NCI-H1105 (cell line): ENCODE measurements at regions not wholly inside any gene's neighbourhood (a gene's known extent, or its start where the extent isn't known, plus 50 kb on each side); places are given as distances from the start of the nearest gene placed in this dataset.
"Not testable (repeated sequence)": the region's sequence is repeated elsewhere in the genome, so short reads cannot be mapped to it uniquely, and the experiment has no call there.

Experiments used
- DNase-seq: peaks from one replicate; lab custom pipeline; 2025; lab: John Stamatoyannopoulos, UW

DNA sequence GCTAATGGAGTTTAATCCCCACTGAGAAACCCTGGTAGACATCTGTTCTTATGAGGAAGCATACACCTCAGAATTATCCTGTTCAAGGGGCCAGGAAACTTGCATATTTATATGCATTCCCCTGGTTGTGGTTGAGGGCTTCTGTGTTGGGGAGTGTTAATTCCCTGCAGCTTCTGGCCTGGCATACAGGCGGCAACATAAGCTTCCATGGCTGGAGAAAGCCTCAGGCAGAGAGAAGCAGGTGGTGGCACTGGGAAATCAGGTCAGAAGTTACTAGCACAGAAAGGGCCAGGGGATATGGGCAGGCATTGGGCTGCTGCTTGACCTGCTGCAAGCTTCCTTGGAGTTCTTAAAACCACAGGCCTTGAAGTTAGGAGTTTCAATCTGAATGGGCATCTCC is 166.1 kb upstream of the SEMA6A start:
- DNase-seq, result no peak

DNA sequence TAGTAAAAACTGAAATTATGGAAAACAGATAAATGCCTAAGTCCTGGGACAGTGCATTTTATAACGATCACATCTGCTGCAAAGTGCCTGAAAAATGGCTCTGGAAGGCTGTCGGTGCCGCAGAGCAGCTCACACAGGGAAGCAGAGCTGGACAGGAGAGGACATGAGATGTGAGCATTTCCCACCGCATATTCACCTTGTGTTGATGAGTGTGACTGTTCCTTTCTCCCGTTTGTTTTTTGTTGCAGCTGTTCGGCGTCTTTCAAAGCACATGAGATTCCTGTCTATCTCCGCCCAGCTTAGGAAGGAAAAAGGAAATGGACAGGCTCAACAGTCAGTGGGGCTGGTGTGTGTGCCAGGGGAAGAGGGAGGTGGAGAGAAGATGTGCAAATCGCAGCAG is 164.9 kb upstream of the SEMA6A start:
- DNase-seq, result no peak

DNA sequence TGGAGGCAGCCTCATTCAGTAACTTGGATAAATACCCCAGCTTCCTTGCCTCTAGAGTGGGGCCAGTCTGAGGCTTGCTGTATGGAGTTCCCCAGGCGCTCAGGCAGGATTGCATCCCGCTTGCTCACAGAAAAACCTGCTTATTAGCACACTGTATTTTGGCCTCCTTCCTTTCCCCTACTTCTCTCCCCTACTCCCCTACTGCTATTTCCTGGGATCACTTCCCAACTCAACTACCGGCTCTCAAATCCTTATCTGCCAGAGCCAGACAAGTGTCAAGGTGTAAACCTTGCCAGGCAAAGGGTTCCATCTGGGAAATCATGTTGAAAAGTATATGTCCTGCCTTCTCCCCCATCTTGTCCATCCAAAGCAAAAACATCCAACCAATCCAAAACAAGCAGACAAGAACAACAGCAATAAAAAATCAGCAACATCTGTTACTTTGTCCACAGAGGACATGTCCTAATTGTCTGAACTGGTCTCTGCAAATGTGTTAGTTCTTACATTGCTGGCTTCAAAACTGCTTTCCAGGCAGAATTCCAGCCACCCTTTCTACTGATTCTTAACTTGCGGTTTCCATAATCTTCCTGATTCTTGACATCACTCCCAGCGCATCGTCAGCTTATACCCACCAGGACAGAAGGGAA is 164.1 kb upstream of the SEMA6A start:
- DNase-seq, result no peak

DNA sequence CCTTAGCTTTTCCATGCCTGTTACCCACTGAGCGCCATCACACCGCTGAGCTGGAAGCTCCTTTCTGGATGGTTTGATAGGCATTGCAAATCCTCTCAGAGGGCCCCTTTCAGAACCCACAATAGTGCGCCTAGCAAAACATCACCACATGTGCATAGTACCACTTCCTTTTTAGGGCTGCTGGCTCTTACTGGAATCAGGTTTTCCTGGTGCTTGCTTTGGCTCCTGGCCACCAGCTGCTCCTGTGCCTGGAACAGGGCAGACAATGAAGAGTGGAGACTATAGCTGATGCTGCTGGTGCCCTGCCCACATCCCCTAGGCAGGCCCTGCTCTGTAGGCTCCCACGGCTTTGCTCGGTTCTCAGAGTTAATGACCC is 163.6 kb upstream of the SEMA6A start:
- DNase-seq, result no peak

DNA sequence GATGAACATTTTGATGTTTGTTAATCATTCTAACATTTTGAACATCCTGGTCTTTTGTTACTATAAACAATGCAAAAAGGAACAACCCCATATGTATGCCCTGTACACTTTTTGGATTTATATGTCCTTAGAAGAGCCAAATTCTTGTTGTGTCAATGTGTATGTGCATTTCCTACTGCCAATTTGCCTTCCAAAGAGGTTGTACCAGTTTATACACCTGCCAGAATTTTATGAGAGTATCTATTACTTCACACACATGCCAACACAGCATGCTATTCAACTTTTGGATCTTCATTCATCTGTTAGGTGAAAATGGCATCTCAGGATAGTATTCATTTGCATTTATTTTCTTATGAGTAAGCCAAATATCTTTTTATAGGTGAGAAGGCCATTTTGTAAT is 162.0 kb upstream of the SEMA6A start:
- no peak for DNase-seq

DNA sequence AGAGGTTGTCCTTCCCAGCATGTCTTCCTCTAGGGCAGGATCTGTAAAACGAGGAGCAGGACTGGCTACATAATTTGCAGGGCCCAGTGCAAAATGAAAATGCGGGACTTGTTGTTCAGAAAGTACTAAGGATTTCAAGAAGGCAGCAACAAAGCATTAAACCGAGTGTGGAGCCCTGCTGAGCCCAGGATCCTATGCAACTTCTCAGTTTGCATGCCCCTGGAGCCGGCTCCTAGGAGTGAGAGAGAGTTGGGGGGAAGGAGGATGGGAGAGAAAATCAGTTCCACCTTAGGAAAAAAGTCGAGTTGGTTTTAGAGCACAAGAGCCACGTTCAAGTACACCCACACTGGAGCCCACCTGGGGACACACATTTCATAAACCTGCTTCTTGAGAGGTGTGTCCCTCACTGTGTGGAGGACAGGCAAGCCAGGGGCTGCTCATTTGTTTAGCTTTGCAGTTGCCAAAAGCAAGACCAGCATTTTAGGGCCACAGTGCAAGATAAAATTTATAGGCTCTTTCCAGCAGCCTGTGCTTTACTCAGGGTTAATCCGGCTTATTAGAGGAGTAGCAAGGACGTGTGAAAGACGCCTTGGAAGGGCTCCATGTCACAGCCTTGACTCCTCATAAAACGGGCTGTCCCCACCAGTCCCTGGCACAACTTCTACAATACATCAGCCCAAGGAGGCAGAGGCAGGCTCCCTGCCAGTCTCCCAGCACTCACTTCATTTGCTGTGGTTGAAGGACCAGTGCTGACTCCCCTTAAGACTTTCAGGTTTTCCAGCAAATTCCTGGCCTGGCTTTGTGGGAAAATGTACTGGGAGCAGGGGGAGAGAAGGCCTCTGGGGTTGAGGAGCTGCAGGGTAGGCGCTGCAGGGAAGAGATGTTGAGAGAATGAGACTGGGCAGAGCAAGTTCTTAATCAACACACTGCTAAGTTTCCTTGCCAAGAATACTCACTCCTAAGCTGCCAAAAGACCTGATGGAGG is 159.7 kb upstream of the SEMA6A start:
- DNase-seq, result no peak

DNA sequence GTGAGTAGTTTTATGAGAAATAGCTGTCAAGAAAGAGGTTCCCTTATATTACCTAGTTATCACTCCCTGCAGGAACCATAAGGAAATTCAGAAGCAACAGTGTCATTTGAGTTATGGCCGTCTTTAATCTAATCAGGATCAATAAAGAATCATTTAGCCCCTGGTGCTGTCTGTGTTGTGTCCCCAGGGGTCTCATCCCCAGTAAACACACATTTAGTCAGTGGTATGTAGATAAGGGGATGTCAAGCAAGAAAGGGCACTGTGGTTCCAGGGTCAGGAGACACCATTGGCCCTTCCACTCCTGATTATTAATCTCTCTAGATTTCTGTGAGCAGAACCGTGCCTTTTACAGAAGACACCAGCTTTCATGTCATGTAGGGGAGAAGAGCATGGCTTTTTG is 158.0 kb upstream of the SEMA6A start:
- DNase-seq, result no peak

DNA sequence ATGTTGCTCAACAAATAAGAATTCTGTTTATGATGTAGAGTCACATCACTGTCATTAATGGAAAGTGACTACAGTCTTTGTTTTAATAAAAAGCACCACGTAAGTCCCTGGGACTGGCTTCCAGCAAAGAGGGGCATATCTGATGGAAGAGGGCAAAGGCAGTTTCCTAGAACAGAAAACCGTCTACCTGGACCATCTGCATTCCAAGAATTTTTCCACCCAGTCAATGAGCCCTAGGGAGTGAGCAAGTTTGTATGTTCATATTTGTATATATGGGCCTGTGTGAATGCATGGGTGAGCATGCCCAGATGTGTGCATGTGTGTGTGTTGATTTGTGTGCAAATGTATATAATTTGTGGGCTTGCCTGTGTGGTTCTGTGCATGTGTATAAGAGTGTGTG is 156.8 kb upstream of the SEMA6A start:
- no peak for DNase-seq

DNA sequence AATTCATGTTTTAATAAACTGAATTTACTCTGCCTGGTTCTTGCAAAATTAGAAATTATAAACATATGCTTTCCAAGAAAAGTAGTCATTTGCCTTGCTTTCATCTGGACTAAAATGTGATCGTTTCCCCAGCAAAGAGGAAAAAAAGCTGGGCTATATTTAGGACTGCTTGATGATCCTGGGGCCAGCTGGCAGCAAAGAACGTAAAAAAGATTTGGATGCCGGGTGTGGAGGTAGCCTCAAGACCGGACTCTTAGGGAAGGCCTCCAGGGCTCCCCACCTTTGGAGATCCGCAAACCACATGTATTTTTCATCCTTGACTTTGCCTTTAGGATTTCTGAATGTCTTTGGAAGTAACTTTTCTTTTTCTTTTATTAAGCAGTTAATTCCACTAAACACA is 156.1 kb upstream of the SEMA6A start:
- DNase-seq, result no peak

DNA sequence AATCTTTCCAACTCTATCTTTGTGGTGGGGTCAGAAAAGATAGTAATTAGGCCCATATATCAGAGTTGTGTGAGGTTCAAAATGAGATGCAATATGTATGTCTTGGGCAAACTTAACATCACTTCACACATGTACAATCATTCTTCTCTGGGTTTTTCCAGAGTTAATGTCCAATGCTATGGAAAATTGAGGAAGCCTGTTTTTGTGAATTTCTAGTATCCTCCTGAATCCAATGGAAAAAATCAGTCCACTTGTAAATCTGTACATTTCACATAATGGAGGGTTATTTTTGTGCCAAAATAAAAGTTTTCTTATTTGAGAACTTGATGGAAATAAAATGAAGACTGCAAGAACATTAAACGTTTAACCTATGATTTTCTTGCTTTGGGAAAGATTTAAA is 155.6 kb upstream of the SEMA6A start:
- DNase-seq, result no peak

DNA sequence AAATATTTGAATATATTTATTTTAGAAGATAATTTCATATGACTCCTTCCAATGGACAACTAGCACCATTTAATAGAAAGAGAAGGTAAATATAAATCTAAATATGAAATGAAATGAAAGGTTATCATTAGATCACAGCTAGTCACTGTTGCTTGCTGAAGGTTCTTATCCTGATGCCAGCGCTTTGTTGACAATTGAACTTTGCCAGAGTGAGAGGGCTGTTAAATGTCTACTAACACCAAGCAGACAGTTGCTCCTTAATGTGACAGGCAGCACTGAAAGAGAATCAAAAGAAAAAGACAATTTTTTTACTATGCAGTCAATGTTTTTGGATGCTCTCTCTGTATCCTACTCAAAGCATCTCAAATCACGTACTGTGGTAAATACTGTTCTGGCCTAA is 152.6 kb upstream of the SEMA6A start:
- no peak for DNase-seq

DNA sequence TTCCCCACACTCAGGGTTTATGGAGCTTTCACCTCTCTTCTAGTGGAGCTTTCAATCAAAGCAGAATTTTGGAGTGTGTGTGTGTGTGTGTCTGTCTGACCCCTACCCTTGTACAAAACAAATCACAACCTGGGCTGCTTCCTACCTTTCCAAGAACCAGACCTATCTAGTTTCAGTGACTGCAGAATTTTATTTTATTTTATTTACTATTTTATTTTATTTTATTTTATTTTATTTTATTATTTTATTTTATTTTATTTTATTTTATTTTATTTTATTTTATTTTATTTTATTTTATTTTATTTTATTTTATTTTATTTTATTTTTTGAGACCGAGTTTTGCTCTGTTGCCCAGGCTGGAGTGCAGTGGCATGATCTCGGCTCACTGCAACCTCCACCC is 151.6 kb upstream of the SEMA6A start:
- DNase-seq, result not testable (repeated sequence)

DNA sequence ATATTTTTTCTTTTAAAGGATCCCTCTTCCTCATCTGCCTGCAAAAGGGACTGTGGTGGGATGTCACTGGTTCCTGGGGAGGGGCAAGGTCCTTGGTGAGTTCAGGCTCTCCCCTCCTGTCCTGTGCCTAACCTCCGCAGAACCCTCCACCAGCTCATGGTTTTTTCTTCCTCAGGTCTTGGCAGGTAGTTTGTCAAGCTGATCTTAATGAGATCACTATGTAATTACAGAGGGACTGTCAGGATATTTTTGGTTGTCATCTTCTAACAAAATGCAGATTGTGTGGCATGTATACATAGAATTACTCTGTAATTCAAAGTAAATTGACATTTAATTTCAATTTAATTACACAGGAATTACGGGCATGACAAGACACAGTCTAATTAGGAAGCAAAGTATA is 150.3 kb upstream of the SEMA6A start:
- DNase-seq, result no peak

DNA sequence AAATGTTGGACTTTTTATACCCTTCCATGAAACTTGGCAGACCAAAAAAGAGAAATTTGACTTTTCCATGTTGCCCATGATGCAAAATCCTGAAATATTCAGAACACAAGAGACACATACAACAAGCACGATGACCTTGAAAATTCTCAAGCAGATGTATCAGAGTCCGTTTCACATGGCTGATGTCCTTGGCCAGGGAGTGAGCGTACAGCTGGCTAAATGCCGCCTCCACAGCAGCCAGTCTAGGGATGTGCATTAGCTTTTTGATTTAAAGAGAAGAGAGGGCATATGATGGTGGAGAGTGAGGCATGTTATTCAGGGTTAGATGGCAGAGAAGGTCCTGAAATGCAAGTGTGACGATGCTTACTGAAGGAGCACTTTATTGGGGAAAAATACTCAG is 148.0 kb upstream of the SEMA6A start:
- DNase-seq, result no peak

DNA sequence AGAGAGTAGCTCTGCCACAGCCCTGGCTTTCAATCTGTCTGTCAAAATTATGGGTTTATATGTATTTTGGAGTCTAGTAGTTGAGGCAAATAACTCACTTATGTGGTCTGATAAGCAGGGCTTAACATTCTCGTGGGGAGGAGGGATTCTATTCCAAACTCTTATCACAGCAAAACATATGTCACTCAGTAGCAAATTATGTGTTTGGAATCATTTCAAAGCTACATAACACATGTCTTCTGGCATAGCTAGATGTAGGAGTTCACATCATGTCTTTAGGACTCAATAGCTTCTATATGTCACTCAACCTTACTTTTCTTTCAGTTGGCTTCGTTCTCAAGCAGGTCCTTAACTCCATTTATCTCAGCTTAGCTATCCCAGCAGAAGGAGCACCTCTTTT is 144.5 kb upstream of the SEMA6A start:
- no peak for DNase-seq

DNA sequence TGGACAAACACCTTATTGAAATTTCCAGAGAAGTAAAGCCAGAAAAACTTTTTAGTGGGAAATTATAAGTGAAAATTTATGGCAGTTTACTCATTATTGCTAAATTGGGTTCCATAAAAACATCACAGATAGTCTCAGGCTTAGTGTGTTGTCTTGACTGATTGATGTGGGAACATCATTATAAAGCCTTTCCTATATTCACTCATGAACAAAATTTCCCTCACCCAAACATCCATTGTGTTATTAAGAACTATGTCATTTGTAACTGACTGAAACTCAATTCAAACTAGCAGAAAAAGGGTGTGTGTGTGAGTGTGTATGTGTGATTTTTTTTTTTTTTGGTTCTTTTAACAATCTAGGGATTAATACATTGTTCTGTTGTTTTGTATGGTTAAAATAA is 143.7 kb upstream of the SEMA6A start:
- DNase-seq, result no peak

DNA sequence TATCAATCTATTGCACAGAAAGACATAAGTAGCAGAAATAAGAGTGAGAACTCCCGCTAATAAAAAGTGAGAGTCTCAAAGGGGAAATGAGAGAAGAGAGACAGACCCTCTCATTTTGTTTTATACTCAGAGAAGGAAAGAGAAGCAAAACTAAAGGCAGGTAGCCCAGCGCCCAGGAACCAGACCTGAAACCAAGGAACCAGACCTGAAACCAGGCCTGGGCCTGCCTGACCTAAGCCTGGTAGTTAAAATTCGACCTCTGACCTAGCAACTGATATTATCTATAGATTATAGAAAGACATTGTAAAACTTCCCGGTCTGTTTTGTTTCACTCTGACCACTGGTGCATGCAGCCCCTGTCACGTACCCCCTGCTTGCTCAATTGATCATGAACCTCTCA is 134.5 kb upstream of the SEMA6A start:
- DNase-seq, result no peak

DNA sequence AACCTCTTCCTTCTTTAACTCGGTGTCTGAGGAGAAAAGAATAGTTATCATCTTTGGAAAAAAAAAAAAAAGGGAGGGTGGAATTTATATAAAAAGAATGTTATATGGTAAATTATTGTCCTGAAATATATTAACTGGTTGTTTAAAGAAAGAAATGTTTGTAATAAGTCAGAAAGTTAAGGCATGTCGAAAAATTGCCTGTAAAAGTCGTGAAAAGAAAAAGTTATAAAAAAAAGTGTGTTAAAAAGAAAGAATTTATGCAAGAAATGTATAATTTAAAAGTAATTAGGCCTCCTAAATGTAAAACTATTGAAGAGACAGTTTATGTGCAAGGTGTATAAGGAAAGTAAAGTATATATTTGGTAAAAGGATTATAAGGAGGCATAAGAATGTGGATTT is 130.5 kb upstream of the SEMA6A start:
- not testable (repeated sequence) for DNase-seq

DNA sequence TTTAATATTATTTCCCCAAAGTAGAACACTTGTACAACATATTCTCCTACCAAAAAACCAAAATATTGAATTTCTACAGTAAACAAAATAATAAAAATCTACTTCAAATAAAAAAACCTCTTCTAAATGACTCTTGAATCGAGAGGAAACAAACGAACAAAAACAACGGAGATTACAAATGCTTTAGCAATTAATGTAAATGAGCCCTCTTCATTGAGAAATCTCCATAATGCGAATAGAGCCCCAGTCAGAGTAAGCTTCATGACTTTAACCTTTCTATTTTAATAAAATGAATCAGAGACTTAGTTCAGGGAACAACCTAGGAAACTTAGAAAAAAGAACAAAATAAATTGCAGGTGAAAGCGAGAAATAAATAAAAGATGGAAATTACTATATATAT is 129.3 kb upstream of the SEMA6A start:
- DNase-seq, result no peak

DNA sequence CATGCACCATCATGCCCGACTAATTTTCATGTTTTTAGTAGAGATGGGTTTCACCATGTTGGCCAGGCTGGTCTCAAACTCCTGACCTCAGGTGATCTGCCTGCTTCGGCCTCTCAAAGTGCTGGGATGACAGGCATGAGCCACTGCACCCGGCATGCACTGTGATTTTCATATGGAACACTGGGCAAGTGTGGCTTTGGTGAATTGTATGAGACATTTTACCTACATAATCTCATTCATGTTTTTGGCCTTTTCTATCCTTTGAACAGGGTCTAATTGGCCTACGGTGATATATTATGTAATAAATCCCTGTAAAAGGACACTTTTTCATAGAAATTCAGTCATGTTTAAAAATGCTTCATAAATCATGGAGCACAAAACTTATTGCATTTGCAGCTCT is 128.7 kb upstream of the SEMA6A start:
- no peak for DNase-seq

DNA sequence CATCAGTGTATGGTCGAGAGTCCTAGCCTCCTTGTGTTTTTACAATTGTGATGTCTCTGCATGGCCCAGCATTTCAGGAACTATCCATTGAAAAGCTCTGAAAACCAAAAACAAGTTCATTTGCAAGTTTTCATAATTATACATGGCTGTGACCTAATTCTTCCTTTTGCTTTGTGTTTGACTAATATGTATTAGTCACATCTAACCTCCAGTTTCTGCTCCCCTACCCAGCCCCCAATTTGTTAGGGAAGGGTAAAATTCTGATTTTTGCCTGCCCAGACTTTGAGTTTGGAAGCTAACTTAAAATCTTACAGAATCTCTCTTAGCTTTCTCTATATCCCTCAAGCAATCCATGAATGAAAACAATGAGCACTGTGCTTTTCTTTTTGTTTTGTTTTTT is 128.2 kb upstream of the SEMA6A start:
- no peak for DNase-seq

DNA sequence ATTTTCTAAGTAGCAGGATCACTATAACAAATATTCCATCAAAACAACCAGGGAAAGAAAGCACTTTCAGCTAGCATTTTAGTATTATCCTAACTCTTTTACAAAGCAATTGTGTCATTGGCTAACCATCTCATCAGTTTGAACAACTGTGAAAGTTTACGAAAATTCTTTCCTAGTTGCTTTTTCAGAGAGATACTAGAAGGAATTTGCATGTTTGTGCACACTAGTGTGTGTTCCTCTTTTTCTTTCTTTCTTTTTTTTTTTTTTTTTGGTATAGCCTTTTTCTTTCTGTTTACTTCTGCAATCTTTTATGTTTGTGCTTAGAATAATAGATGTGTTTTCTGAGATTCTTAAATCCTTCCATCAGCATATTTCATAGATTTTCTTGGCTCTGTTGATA is 124.7 kb upstream of the SEMA6A start:
- DNase-seq, result no peak

DNA sequence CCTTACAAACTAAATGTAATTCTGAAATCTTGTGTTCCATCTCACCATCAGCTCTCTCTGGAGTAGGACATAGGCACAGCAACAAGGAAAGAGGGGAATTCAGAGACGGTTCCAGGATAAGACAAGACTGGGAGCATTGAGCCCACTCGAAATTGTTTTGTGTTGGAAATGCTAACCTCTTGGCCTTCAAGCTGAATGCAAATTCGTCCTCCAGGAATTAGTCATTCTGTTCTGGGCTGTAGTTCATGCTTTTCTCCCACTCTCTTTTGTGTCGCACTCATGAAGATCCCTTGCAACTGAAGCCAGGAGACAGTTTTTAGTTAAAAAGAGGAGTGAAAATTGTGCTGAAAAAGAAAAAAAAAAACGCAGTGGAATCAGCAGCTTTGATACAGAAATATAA is 121.7 kb upstream of the SEMA6A start:
- DNase-seq, result no peak

DNA sequence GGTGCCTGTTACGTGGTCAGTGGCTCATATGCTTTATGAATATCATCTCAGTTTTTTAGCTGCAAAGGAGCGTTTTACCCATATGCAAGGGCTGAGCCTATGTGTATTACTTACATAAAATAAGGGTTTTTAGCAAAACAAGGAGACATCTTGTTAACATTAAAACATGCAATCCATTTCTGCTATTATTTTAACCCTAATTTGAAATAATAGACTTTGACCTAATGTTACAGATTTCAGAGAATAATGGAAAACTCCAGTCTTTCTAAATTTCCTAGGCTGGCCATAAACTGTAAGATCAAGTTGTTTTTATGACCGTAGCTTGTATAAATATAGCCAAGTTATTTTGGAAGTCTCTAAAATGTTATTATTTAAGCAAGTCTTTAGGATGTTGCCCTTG is 121.1 kb upstream of the SEMA6A start:
- no peak for DNase-seq
